ENCODE measurements at regions not wholly inside any gene's neighbourhood (a gene's known extent, or its start where the extent isn't known, plus 50 kb on each side); places are given as distances from the start of the nearest gene placed in this dataset.

- Histone ChIP-seq H3K27me3 (ENCODE audit: control insufficient read depth, insufficient read depth) (no peaks in the 10 kb centered on the region), H3K27ac (ENCODE audit: low read length) (no peak overlapping the region), H3K4me3 (ENCODE audit: low read length) (no peak overlapping the region), H3K9me3 (ENCODE audit: control insufficient read depth, low read length) (peaks cover 2% of the 10 kb centered on the region), H3K4me1 (ENCODE audit: control insufficient read depth, insufficient read depth, low read length) (no peaks in the 10 kb centered on the region)
- 65% methylated on average over 6 of the region's 6 CpGs for WGBS
- ATAC-seq: no peak
- no peak for DNase-seq
- intact Hi-C loops (cut with DNase I): no loop called here
Measured at GRCh38 chr11:116445108-116446047, 327.4 kb downstream of the BUD13 start.

- intact Hi-C loops (cut with DNase I): no loop called here
- Histone ChIP-seq H3K27me3 (ENCODE audit: control insufficient read depth, insufficient read depth) (no peaks in the 10 kb centered on the region), H3K4me3 (ENCODE audit: low read length) (no peak overlapping the region), H3K4me1 (ENCODE audit: control insufficient read depth, insufficient read depth, low read length) (no peaks in the 10 kb centered on the region), H3K27ac (ENCODE audit: low read length) (no peak overlapping the region), H3K9me3 (ENCODE audit: control insufficient read depth, low read length) (peaks cover 2% of the 10 kb centered on the region)
- DNase-seq: no peak
- ATAC-seq: no peak
Measured at GRCh38 chr11:116442238-116442752, 330.5 kb downstream of the BUD13 start.

- DNase-seq (no peak), ATAC-seq (no peak)
- Histone ChIP-seq H3K27me3 (ENCODE audit: control insufficient read depth, insufficient read depth) (no peaks in the 10 kb centered on the region), H3K4me1 (ENCODE audit: control insufficient read depth, insufficient read depth, low read length) (no peaks in the 10 kb centered on the region), H3K4me3 (ENCODE audit: low read length) (no peak overlapping the region), H3K9me3 (ENCODE audit: control insufficient read depth, low read length) (peaks cover 2% of the 10 kb centered on the region), H3K27ac (ENCODE audit: low read length) (no peak overlapping the region)
- intact Hi-C loops (cut with DNase I): no loop called here
Measured at GRCh38 chr11:116439361-116439677, 333.5 kb downstream of the BUD13 start.

- DNase-seq (no peak), ATAC-seq (no peak)
- no peaks in the 10 kb centered on the region for H3K4me1 ChIP-seq (ENCODE audit: control insufficient read depth, insufficient read depth, low read length)
- no peak overlapping the region for H3K27ac ChIP-seq (ENCODE audit: low read length)
- no peaks in the 10 kb centered on the region for H3K27me3 ChIP-seq (ENCODE audit: control insufficient read depth, insufficient read depth)
- H3K4me3 ChIP-seq (ENCODE audit: low read length): no peak overlapping the region
- WGBS: 66% methylated on average over 6 of the region's 6 CpGs
- H3K9me3 ChIP-seq (ENCODE audit: control insufficient read depth, low read length): peaks cover 2% of the 10 kb centered on the region
- intact Hi-C loops (cut with DNase I): no loop called here
Measured at GRCh38 chr11:116438651-116439360, 334.0 kb downstream of the BUD13 start.

- no peak overlapping the region for H3K27ac ChIP-seq (ENCODE audit: low read length)
- no peak overlapping the region for H3K4me3 ChIP-seq (ENCODE audit: low read length)
- H3K27me3 ChIP-seq (ENCODE audit: control insufficient read depth, insufficient read depth): no peaks in the 10 kb centered on the region
- 46% methylated on average over 2 of the region's 2 CpGs for WGBS
- H3K9me3 ChIP-seq (ENCODE audit: control insufficient read depth, low read length): no peaks in the 10 kb centered on the region
- no peaks in the 10 kb centered on the region for H3K4me1 ChIP-seq (ENCODE audit: control insufficient read depth, insufficient read depth, low read length)
- DNase-seq: no peak
- no peak for ATAC-seq
- intact Hi-C loops (cut with DNase I): no loop called here
Measured at GRCh38 chr11:116434986-116435385, 337.8 kb downstream of the BUD13 start.

- Histone ChIP-seq H3K9me3 (ENCODE audit: control insufficient read depth, low read length) (no peaks in the 10 kb centered on the region), H3K27ac (ENCODE audit: low read length) (no peak overlapping the region), H3K27me3 (ENCODE audit: control insufficient read depth, insufficient read depth) (no peaks in the 10 kb centered on the region), H3K4me3 (ENCODE audit: low read length) (no peak overlapping the region), H3K4me1 (ENCODE audit: control insufficient read depth, insufficient read depth, low read length) (no peaks in the 10 kb centered on the region)
- intact Hi-C loops (cut with DNase I): no loop called here
- 91% methylated on average over 9 of the region's 9 CpGs for WGBS
- DNase-seq (no peak), ATAC-seq (no peak)
Measured at GRCh38 chr11:116432301-116432700, 340.5 kb downstream of the BUD13 start.

- 43% methylated on average over 1 of the region's 1 CpG for WGBS
- no peak overlapping the region for H3K27ac ChIP-seq (ENCODE audit: low read length)
- ATAC-seq (no peak), DNase-seq (no peak)
- intact Hi-C loops (cut with DNase I): no loop called here
- no peaks in the 10 kb centered on the region for H3K27me3 ChIP-seq (ENCODE audit: control insufficient read depth, insufficient read depth)
- no peaks in the 10 kb centered on the region for H3K4me1 ChIP-seq (ENCODE audit: control insufficient read depth, insufficient read depth, low read length)
- H3K4me3 ChIP-seq (ENCODE audit: low read length): no peak overlapping the region
- no peaks in the 10 kb centered on the region for H3K9me3 ChIP-seq (ENCODE audit: control insufficient read depth, low read length)
Measured at GRCh38 chr11:116431842-116432241, 340.9 kb downstream of the BUD13 start.

- no peak overlapping the region for H3K4me3 ChIP-seq (ENCODE audit: low read length)
- DNase-seq (no peak), ATAC-seq (no peak)
- no peak overlapping the region for H3K27ac ChIP-seq (ENCODE audit: low read length)
- H3K4me1 ChIP-seq (ENCODE audit: control insufficient read depth, insufficient read depth, low read length): no peaks in the 10 kb centered on the region
- intact Hi-C loops (cut with DNase I): no loop called here
- no peaks in the 10 kb centered on the region for H3K9me3 ChIP-seq (ENCODE audit: control insufficient read depth, low read length)
- no peaks in the 10 kb centered on the region for H3K27me3 ChIP-seq (ENCODE audit: control insufficient read depth, insufficient read depth)
- 72% methylated on average over 6 of the region's 6 CpGs for WGBS
Measured at GRCh38 chr11:116428638-116428975, 344.2 kb downstream of the BUD13 start.

- intact Hi-C loops (cut with DNase I): no loop called here
- no peak overlapping the region for H3K4me3 ChIP-seq (ENCODE audit: low read length)
- H3K4me1 ChIP-seq (ENCODE audit: control insufficient read depth, insufficient read depth, low read length): no peaks in the 10 kb centered on the region
- 11% methylated on average over 11 of the region's 11 CpGs for WGBS
- DNase-seq: no peak
- no peak overlapping the region for H3K27ac ChIP-seq (ENCODE audit: low read length)
- no peaks in the 10 kb centered on the region for H3K27me3 ChIP-seq (ENCODE audit: control insufficient read depth, insufficient read depth)
- no peaks in the 10 kb centered on the region for H3K9me3 ChIP-seq (ENCODE audit: control insufficient read depth, low read length)
- ATAC-seq: peak in 1 of 2 donors; percentile 13
Measured at GRCh38 chr11:116427903-116428637, 344.7 kb downstream of the BUD13 start.

- intact Hi-C loops (cut with DNase I): no loop called here
- no peaks in the 10 kb centered on the region for H3K9me3 ChIP-seq (ENCODE audit: control insufficient read depth, low read length)
- ATAC-seq: no peak
- no peaks in the 10 kb centered on the region for H3K27me3 ChIP-seq (ENCODE audit: control insufficient read depth, insufficient read depth)
- 18% methylated on average over 3 of the region's 3 CpGs for WGBS
- H3K4me1 ChIP-seq (ENCODE audit: control insufficient read depth, insufficient read depth, low read length): no peaks in the 10 kb centered on the region
- no peak overlapping the region for H3K27ac ChIP-seq (ENCODE audit: low read length)
- no peak for DNase-seq
- H3K4me3 ChIP-seq (ENCODE audit: low read length): no peak overlapping the region
Measured at GRCh38 chr11:116427337-116427902, 345.4 kb downstream of the BUD13 start.

- ATAC-seq (no peak), DNase-seq (no peak)
- no peaks in the 10 kb centered on the region for H3K27me3 ChIP-seq (ENCODE audit: control insufficient read depth, insufficient read depth)
- H3K9me3 ChIP-seq (ENCODE audit: control insufficient read depth, low read length): no peaks in the 10 kb centered on the region
- no peak overlapping the region for H3K27ac ChIP-seq (ENCODE audit: low read length)
- intact Hi-C loops (cut with DNase I): no loop called here
- no peaks in the 10 kb centered on the region for H3K4me1 ChIP-seq (ENCODE audit: control insufficient read depth, insufficient read depth, low read length)
- 51% methylated on average over 1 of the region's 1 CpG for WGBS
- H3K4me3 ChIP-seq (ENCODE audit: low read length): no peak overlapping the region
Measured at GRCh38 chr11:116426761-116427160, 346.0 kb downstream of the BUD13 start.

Measured in right cardiac atrium (tissue), 5 donors.